ENCODE measurements at regions not wholly inside any gene's neighbourhood (a gene's known extent, or its start where the extent isn't known, plus 50 kb on each side); places are given as distances from the start of the nearest gene placed in this dataset.

DNA sequence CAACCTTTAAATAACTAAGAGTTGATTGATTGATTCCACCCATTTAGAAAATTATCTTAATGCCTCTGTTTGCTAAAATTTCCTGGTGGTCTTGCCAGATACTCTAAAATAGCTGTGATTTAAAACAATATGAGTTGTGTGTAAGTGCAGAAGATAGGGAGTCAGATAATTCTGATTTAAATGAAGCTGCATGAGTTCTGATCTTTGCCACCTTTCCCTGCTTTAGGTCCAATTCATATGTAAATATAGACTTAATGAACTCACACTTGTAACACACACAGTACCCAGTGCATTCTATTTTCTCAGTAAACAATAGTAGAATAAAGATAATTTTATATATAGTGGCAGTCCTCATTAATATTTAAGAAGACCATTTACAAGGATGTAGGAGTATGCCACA is 981.8 kb downstream of the SLITRK1 start:
- no peaks in the 10 kb centered on the region for H3K36me3 ChIP-seq (replicated peaks in 1 of 2; ENCODE audit: control insufficient read depth in 1 of 2, insufficient read depth in 2 of 2, low read length in 2 of 2)
- H3K9ac ChIP-seq (ENCODE audit: insufficient read depth, low read length, poor library complexity, severe bottlenecking): no peak overlapping the region
- no peak for DNase-seq

DNA sequence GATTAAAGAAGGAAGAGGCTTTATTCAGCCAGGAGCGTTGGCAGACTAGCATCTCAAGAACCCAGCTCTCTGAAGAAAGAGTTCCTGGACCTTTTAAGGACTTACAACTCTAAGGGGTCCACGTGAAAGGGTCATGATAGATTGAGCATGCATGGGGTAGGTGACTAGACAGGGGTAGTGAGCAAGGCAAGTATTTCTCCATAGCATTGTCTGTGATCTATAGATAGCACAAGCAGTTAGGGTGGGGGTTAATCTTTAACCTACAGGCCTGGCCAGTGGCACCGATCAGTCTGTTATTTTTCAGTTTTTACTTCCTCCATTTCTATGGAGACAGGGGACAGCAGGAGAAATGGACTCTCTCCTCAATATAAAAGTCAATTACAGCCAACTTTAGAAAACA is 983.7 kb downstream of the SLITRK1 start:
- Histone ChIP-seq H3K4me2 (replicated peaks; ENCODE audit: extremely low read depth, low read length, poor library complexity, severe bottlenecking) (no peak overlapping the region), H3K36me3 (replicated peaks in 1 of 2; ENCODE audit: control insufficient read depth in 1 of 2, insufficient read depth in 2 of 2, low read length in 2 of 2) (no peaks in the 10 kb centered on the region), H3K4me1 (ENCODE audit: control insufficient read depth in 1 of 2, insufficient read depth in 2 of 2, low read length in 2 of 2) (no peaks in the 10 kb centered on the region), H3K27me3 (ENCODE audit: control insufficient read depth in 2 of 2, insufficient read depth in 2 of 2, low read length in 2 of 2) (no peaks in the 10 kb centered on the region), H3K9me3 (replicated peaks in 1 of 2; ENCODE audit: control insufficient read depth in 1 of 2, insufficient read depth in 1 of 2, low read length in 2 of 2) (peaks cover 0 to 4% of the 10 kb centered on the region in 2 donors), H3K9ac (ENCODE audit: insufficient read depth, low read length, poor library complexity, severe bottlenecking) (no peak overlapping the region), H4K20me1 (ENCODE audit: insufficient read depth, low read length) (no peaks in the 10 kb centered on the region), H2AFZ (ENCODE audit: insufficient read depth, low read depth, low read length, poor library complexity, severe bottlenecking) (no peak overlapping the region), H3K79me2 (ENCODE audit: insufficient read depth, low read length) (no peaks in the 10 kb centered on the region), H3K4me3 (replicated peaks in 1 of 3; ENCODE audit: low read depth in 2 of 3, low read length in 3 of 3) (no peak overlapping the region), H3K27ac (ENCODE audit: low read depth in 1 of 2, low read length in 2 of 2) (no peak overlapping the region)
- TF ChIP-seq, protein P1, sequence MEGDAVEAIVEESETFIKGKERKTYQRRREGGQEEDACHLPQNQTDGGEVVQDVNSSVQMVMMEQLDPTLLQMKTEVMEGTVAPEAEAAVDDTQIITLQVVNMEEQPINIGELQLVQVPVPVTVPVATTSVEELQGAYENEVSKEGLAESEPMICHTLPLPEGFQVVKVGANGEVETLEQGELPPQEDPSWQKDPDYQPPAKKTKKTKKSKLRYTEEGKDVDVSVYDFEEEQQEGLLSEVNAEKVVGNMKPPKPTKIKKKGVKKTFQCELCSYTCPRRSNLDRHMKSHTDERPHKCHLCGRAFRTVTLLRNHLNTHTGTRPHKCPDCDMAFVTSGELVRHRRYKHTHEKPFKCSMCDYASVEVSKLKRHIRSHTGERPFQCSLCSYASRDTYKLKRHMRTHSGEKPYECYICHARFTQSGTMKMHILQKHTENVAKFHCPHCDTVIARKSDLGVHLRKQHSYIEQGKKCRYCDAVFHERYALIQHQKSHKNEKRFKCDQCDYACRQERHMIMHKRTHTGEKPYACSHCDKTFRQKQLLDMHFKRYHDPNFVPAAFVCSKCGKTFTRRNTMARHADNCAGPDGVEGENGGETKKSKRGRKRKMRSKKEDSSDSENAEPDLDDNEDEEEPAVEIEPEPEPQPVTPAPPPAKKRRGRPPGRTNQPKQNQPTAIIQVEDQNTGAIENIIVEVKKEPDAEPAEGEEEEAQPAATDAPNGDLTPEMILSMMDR (IDR thresholded peaks at IDR 0.05): no peak
- H3K9me3 Mint-ChIP-seq: peaks cover 0 to 7% (median 6%) of the 10 kb centered on the region in 7 donors
- intact Hi-C loops (cut with micrococcal nuclease): no loop called here
- H3K36me3 Mint-ChIP-seq: no peaks in the 10 kb centered on the region
- no peak for DNase-seq
- no peaks in the 10 kb centered on the region for H3K27me3 Mint-ChIP-seq (ENCODE audit: low read depth in 3 of 3)
- H3K4me1 Mint-ChIP-seq: no peaks in the 10 kb centered on the region
- H3K27ac Mint-ChIP-seq: no peak overlapping the region
- WGBS (ENCODE audit: insufficient coverage): 100% methylated on average over 1 of the region's 3 CpGs
- no peak overlapping the region for H3K4me3 Mint-ChIP-seq

More for the DNA sequence above, 981.8 kb downstream of the SLITRK1 start:
- Mint-ChIP-seq H3K27ac (no peak overlapping the region), H3K27me3 (ENCODE audit: low read depth in 3 of 3) (no peaks in the 10 kb centered on the region), H3K9me3 (peaks cover 0 to 7% (median 6%) of the 10 kb centered on the region in 7 donors), H3K4me1 (no peaks in the 10 kb centered on the region), H3K4me3 (no peak overlapping the region), H3K36me3 (no peaks in the 10 kb centered on the region)
- Histone ChIP-seq H2AFZ (ENCODE audit: insufficient read depth, low read depth, low read length, poor library complexity, severe bottlenecking) (no peak overlapping the region), H3K9me3 (replicated peaks in 1 of 2; ENCODE audit: control insufficient read depth in 1 of 2, insufficient read depth in 1 of 2, low read length in 2 of 2) (peaks cover 0 to 4% of the 10 kb centered on the region in 2 donors), H3K4me2 (replicated peaks; ENCODE audit: extremely low read depth, low read length, poor library complexity, severe bottlenecking) (no peak overlapping the region), H3K27ac (ENCODE audit: low read depth in 1 of 2, low read length in 2 of 2) (no peak overlapping the region), H3K27me3 (ENCODE audit: control insufficient read depth in 2 of 2, insufficient read depth in 2 of 2, low read length in 2 of 2) (no peaks in the 10 kb centered on the region), H4K20me1 (ENCODE audit: insufficient read depth, low read length) (no peaks in the 10 kb centered on the region), H3K79me2 (ENCODE audit: insufficient read depth, low read length) (no peaks in the 10 kb centered on the region), H3K4me1 (ENCODE audit: control insufficient read depth in 1 of 2, insufficient read depth in 2 of 2, low read length in 2 of 2) (no peaks in the 10 kb centered on the region), H3K4me3 (replicated peaks in 1 of 3; ENCODE audit: low read depth in 2 of 3, low read length in 3 of 3) (no peak overlapping the region)
- TF ChIP-seq, protein P1 (IDR thresholded peaks at IDR 0.05): no peak
- intact Hi-C loops (cut with micrococcal nuclease): no loop called here

All from CD14-positive monocyte (primary cell).